T-cell (primary cell): ENCODE measurements at regions not wholly inside any gene's neighbourhood (a gene's known extent, or its start where the extent isn't known, plus 50 kb on each side); places are given as distances from the start of the nearest gene placed in this dataset.

Experiments used
- ATAC-seq, 4 experiments: fragments of 200-7000 bp in 3 of 4; fragments of 150-1000 bp in 1 of 4; cut with Tn5 transposase; replicated peaks in 1 of 4; 1 replicate in 3 of 4; 2 replicates in 1 of 4; pipeline ENCODE4 v1.10.0; 2021; ENCODE audit warnings: moderate library complexity in 3 of 4, mild to moderate bottlenecking in 2 of 4, moderate number of reproducible peaks in 1 of 4
- CTCF ChIA-PET, 2 donors: fragments of 300-600 bp; sonication (Branson Sonifier 250); formaldehyde crosslinking; loops; one replicate each; lab custom pipeline; 2022; ENCODE audit warnings: antibody characterized with exemption in 2 of 2; lab: Charles Lee
- POLR2A ChIA-PET, 2 donors: fragments of 300-600 bp; sonication (Branson Sonifier 250); formaldehyde crosslinking; loops; one replicate each; lab custom pipeline; 2022; ENCODE audit warnings: antibody characterized with exemption in 2 of 2; lab: Charles Lee
- DNase-seq, 35 experiments: peaks; one replicate each; pipeline versions ENCODE4 v3.0.0 to v3.0.0-alpha.2; 2013 to 2023
- H3K27ac ChIP-seq: one replicate; pipeline ENCODE4 v1.5.1; 2013; ENCODE audit warnings: low read length
- H3K27me3 ChIP-seq, 2 experiments: replicated peaks in 1 of 2; 1 replicate in 1 of 2; 2 replicates in 1 of 2; pipeline versions ENCODE4 v1.6.1 to v1.7.0; 2013; ENCODE audit warnings: low read length in 1 of 2, mixed read lengths in 1 of 2; ENCODE audit not compliant: control insufficient read depth in 2 of 2, insufficient read depth in 2 of 2; ENCODE audit errors: extremely low read depth in 1 of 2
- H3K36me3 ChIP-seq, 2 donors: 1 replicate in 1 of 2; 2 replicates in 1 of 2; pipeline versions ENCODE4 v1.6.1 to v1.7.0; 2013; ENCODE audit warnings: low read length in 1 of 2; ENCODE audit not compliant: control insufficient read depth in 2 of 2, insufficient read depth in 1 of 2; ENCODE audit errors: extremely low read depth in 1 of 2
- H3K4me1 ChIP-seq, 2 experiments: 1 replicate in 1 of 2; 2 replicates in 1 of 2; pipeline versions ENCODE4 v1.6.1 to v1.7.0; 2013; ENCODE audit warnings: low read length in 2 of 2, mixed read lengths in 1 of 2; ENCODE audit not compliant: insufficient read depth in 2 of 2, control insufficient read depth in 1 of 2; ENCODE audit errors: extremely low read depth in 1 of 2
- H3K4me3 ChIP-seq, 2 donors: 1 replicate in 1 of 2; 2 replicates in 1 of 2; pipeline versions ENCODE4 v1.5.1 to v1.7.0; 2013; ENCODE audit warnings: mild to moderate bottlenecking in 2 of 2, low read length in 1 of 2, moderate library complexity in 1 of 2; ENCODE audit not compliant: control insufficient read depth in 1 of 2; ENCODE audit errors: extremely low read depth in 1 of 2
- H3K9me3 ChIP-seq: 2 replicates; pipeline ENCODE4 v1.7.0; 2013
- H3K27ac Mint-ChIP-seq, 2 donors: one replicate each; pipeline ENCODE4 v1.8.0; 2020 to 2021; ENCODE audit warnings: mild to moderate bottlenecking in 2 of 2, mixed read lengths in 2 of 2
- H3K27me3 Mint-ChIP-seq, 2 donors: one replicate each; pipeline ENCODE4 v1.8.0; 2021 to 2022; ENCODE audit warnings: mixed read lengths in 2 of 2
- H3K36me3 Mint-ChIP-seq: one replicate; pipeline ENCODE4 v1.8.0; 2021; ENCODE audit warnings: mixed read lengths
- H3K4me1 Mint-ChIP-seq, 3 donors: one replicate each; pipeline ENCODE4 v1.8.0; 2020 to 2022; ENCODE audit warnings: mixed read lengths in 3 of 3, mild to moderate bottlenecking in 1 of 3
- H3K4me3 Mint-ChIP-seq, 3 donors: one replicate each; pipeline ENCODE4 v1.8.0; 2020 to 2022; ENCODE audit warnings: mild to moderate bottlenecking in 3 of 3, mixed read lengths in 3 of 3, moderate library complexity in 3 of 3
- H3K9me3 Mint-ChIP-seq, 3 donors: one replicate each; pipeline ENCODE4 v1.8.0; 2020 to 2022; ENCODE audit warnings: mixed read lengths in 3 of 3
- WGBS: methylation state at CpG from one replicate; pipeline ENCODE4 v1.1.5; 2013; ENCODE audit warnings: missing lambda C conversion rate; ENCODE audit not compliant: insufficient coverage; 5-methylcytosine and 5-hydroxymethylcytosine counted together

- ATAC-seq (no peak), DNase-seq (no peak)
- Mint-ChIP-seq H3K36me3 (no peaks in the 10 kb centered on the region), H3K4me1 (no peaks in the 10 kb centered on the region), H3K9me3 (no peaks in the 10 kb centered on the region), H3K27me3 (peaks cover 0 to 5% of the 10 kb centered on the region in 2 donors), H3K4me3 (no peak overlapping the region), H3K27ac (no peak overlapping the region)
- Histone ChIP-seq H3K4me3 (no peak overlapping the region), H3K27me3 (no peaks in the 10 kb centered on the region), H3K27ac (no peak overlapping the region), H3K4me1 (no peaks in the 10 kb centered on the region), H3K36me3 (no peaks in the 10 kb centered on the region), H3K9me3 (no peaks in the 10 kb centered on the region)
- WGBS = 96% methylated on average over 4 of the region's 6 CpGs
- ChIA-PET CTCF (no interaction called here), POLR2A (no interaction called here)
Measured at GRCh38 chr1:59232216-59232615, 64.7 kb upstream of the FGGY start.

GRCh38 chr1:59233444-59233843, 63.5 kb upstream of the FGGY start:
- no peaks in the 10 kb centered on the region for H3K36me3 Mint-ChIP-seq
- H3K36me3 ChIP-seq = no peaks in the 10 kb centered on the region
- H3K4me1 ChIP-seq = no peaks in the 10 kb centered on the region
- ChIA-PET POLR2A (no interaction called here), CTCF (no interaction called here)
- no peak overlapping the region for H3K27ac Mint-ChIP-seq
- H3K27me3 ChIP-seq = no peaks in the 10 kb centered on the region
- peaks cover 0 to 5% of the 10 kb centered on the region in 2 donors for H3K27me3 Mint-ChIP-seq
- no peaks in the 10 kb centered on the region for H3K9me3 ChIP-seq
- no peak overlapping the region for H3K27ac ChIP-seq
- no peaks in the 10 kb centered on the region for H3K4me1 Mint-ChIP-seq
- H3K4me3 ChIP-seq = no peak overlapping the region
- no peak for ATAC-seq
- no peak overlapping the region for H3K4me3 Mint-ChIP-seq
- no peaks in the 10 kb centered on the region for H3K9me3 Mint-ChIP-seq
- no CpG with 5 or more reads among the region's 1 CpG for WGBS
- DNase-seq = no peak

- H3K36me3 Mint-ChIP-seq = no peaks in the 10 kb centered on the region
- no peaks in the 10 kb centered on the region for H3K36me3 ChIP-seq
- H3K27ac Mint-ChIP-seq = no peak overlapping the region
- H3K4me1 ChIP-seq = no peaks in the 10 kb centered on the region
- no CpG with 5 or more reads among the region's 3 CpGs for WGBS
- ATAC-seq (no peak), DNase-seq (no peak)
- ChIA-PET POLR2A (no interaction called here), CTCF (no interaction called here)
- peaks cover 0 to 8% of the 10 kb centered on the region in 2 donors for H3K27me3 Mint-ChIP-seq
- H3K9me3 ChIP-seq = no peaks in the 10 kb centered on the region
- no peaks in the 10 kb centered on the region for H3K4me1 Mint-ChIP-seq
- no peak overlapping the region for H3K4me3 Mint-ChIP-seq
- H3K9me3 Mint-ChIP-seq = no peaks in the 10 kb centered on the region
- no peak overlapping the region for H3K4me3 ChIP-seq
- H3K27me3 ChIP-seq = no peaks in the 10 kb centered on the region
- H3K27ac ChIP-seq = no peak overlapping the region
Measured at GRCh38 chr1:59236721-59237545, 60.0 kb upstream of the FGGY start.

GRCh38 chr1:59237900-59238299, 59.0 kb upstream of the FGGY start:
- no peaks in the 10 kb centered on the region for H3K9me3 Mint-ChIP-seq
- H3K27ac Mint-ChIP-seq = no peak overlapping the region
- H3K27ac ChIP-seq = no peak overlapping the region
- H3K27me3 Mint-ChIP-seq = peaks cover 0 to 8% of the 10 kb centered on the region in 2 donors
- no peaks in the 10 kb centered on the region for H3K36me3 Mint-ChIP-seq
- no peaks in the 10 kb centered on the region for H3K4me1 Mint-ChIP-seq
- no peak overlapping the region for H3K4me3 ChIP-seq
- CTCF ChIA-PET = no interaction called here
- no peaks in the 10 kb centered on the region for H3K36me3 ChIP-seq
- 70% methylated on average over 2 of the region's 2 CpGs for WGBS
- no peaks in the 10 kb centered on the region for H3K9me3 ChIP-seq
- no peak overlapping the region for H3K4me3 Mint-ChIP-seq
- no peaks in the 10 kb centered on the region for H3K4me1 ChIP-seq
- H3K27me3 ChIP-seq = no peaks in the 10 kb centered on the region
- ATAC-seq (no peak), DNase-seq (no peak)
- POLR2A ChIA-PET = interaction anchor here (0.7 to 0.8 kb wide), 3 partner anchors 13 to 49 kb away, joined by 3 to 5 read pairs (median 5); no protein-coding TSS in a partner anchor

GRCh38 chr1:59238333-59238934, 58.5 kb upstream of the FGGY start:
- CTCF ChIA-PET = no interaction called here
- WGBS = 100% methylated on average over 1 of the region's 5 CpGs
- POLR2A ChIA-PET = interaction anchor here (0.6 to 0.8 kb wide), 4 partner anchors 13 to 63 kb away, joined by 3 to 5 read pairs (median 4); no protein-coding TSS in a partner anchor

GRCh38 chr1:59238993-59239392, 57.9 kb upstream of the FGGY start:
- ChIA-PET CTCF (no interaction called here), POLR2A (interaction anchor here in 1 of 2 donors (0.6 kb wide), 1 partner anchor 62 kb away, joined by 3 read pairs; no protein-coding TSS in a partner anchor)
- Mint-ChIP-seq H3K27ac (no peak overlapping the region), H3K9me3 (peaks cover 0 to 4% (median 2%) of the 10 kb centered on the region in 3 donors), H3K27me3 (peaks cover 0 to 8% of the 10 kb centered on the region in 2 donors), H3K4me3 (no peak overlapping the region), H3K4me1 (no peaks in the 10 kb centered on the region), H3K36me3 (no peaks in the 10 kb centered on the region)
- H3K9me3 ChIP-seq = no peaks in the 10 kb centered on the region
- whole genome bisulfite sequencing = 100% methylated on average over 1 of the region's 2 CpGs
- no peaks in the 10 kb centered on the region for H3K4me1 ChIP-seq
- H3K36me3 ChIP-seq = no peaks in the 10 kb centered on the region
- DNase-seq (no peak), ATAC-seq (no peak)
- H3K4me3 ChIP-seq = no peak overlapping the region
- H3K27ac ChIP-seq = no peak overlapping the region
- H3K27me3 ChIP-seq = no peaks in the 10 kb centered on the region

More at GRCh38 chr1:59238333-59238934, 58.5 kb upstream of the FGGY start:
- Mint-ChIP-seq H3K27ac (no peak overlapping the region), H3K27me3 (peaks cover 0 to 8% of the 10 kb centered on the region in 2 donors), H3K36me3 (no peaks in the 10 kb centered on the region), H3K9me3 (no peaks in the 10 kb centered on the region), H3K4me1 (no peaks in the 10 kb centered on the region), H3K4me3 (no peak overlapping the region)
- no peaks in the 10 kb centered on the region for H3K27me3 ChIP-seq
- H3K4me1 ChIP-seq = no peaks in the 10 kb centered on the region
- no peak overlapping the region for H3K4me3 ChIP-seq
- DNase-seq = no peak
- no peak for ATAC-seq
- no peaks in the 10 kb centered on the region for H3K9me3 ChIP-seq
- no peaks in the 10 kb centered on the region for H3K36me3 ChIP-seq
- no peak overlapping the region for H3K27ac ChIP-seq
